ENCODE measurements at regions not wholly inside any gene's neighbourhood (a gene's known extent, or its start where the extent isn't known, plus 50 kb on each side); places are given as distances from the start of the nearest gene placed in this dataset.

DNA sequence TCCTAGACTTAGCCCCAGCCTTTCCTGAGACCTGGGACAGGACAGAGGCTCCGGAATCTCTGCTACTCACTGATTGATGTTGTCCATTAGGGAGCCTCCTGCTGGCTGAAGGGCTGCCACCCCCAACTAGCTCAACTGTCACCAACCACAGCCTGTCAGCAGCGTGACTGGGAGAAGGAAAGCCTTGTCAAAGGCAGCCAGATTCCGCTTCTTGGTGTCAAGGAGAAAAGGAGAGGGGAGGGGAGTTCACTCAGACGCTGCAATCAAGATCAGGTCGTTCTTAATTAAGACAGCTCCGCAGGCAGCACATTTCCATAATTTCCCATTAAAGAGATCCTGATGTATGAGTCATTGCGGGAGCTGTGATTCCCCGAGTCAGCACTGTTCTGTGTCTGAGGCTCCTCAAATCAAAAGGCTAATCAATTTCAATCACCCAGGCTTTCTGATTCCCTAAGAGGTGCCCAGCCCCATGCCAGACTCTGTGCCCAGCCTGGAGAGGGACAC lies 152.8 kb upstream of the ZBED5 start (continued):
- TF ChIP-seq, protein P1, sequence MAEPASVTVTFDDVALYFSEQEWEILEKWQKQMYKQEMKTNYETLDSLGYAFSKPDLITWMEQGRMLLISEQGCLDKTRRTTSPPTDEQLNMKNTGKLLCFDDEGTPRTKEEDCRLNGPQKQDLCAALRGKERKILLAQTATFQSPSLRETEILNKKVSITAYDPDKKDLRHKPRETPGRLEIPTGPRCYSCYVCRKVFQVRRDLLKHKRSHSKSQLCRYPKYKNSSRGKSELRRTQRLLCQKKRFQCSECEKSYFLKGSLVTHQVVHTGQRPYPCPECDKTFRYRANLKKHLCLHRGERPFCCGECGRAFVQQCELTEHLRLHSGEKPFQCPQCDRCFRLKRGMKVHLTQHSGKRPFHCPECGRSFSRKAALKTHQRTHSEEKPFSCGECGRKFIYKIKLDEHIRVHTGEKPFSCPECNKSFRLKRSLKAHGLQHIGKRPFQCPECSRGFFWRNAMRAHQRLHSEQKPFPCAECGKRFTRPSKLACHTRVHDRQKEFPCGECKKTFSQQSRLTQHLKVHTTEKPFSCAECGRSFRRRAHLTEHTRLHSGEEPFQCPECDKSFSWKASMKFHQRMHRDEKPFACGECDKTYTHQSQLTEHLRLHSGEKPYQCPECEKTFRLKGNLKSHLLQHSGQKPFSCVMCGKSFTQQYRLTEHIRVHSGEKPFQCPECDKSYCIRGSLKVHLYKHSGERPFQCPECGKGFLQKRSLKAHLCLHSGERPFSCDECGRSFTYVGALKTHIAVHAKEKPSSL (CRISPR knock-in tag; conservative IDR thresholded peaks at IDR 0.05) = no peak
- TF ChIP-seq ZNF416 (CRISPR knock-in tag; IDR thresholded peaks at IDR 0.05) (no peak), ZNF317 (CRISPR knock-in tag; IDR thresholded peaks at IDR 0.05; ENCODE audit: borderline replicate concordance, low read depth) (no peak), CDX4 (CRISPR knock-in tag; IDR thresholded peaks at IDR 0.05; ENCODE audit: borderline replicate concordance) (no peak), PRRX2 (CRISPR knock-in tag; IDR thresholded peaks at IDR 0.05) (no peak), CREM (CRISPR knock-in tag; IDR thresholded peaks at IDR 0.05) (no peak)
- TF ChIP-seq, protein P2, sequence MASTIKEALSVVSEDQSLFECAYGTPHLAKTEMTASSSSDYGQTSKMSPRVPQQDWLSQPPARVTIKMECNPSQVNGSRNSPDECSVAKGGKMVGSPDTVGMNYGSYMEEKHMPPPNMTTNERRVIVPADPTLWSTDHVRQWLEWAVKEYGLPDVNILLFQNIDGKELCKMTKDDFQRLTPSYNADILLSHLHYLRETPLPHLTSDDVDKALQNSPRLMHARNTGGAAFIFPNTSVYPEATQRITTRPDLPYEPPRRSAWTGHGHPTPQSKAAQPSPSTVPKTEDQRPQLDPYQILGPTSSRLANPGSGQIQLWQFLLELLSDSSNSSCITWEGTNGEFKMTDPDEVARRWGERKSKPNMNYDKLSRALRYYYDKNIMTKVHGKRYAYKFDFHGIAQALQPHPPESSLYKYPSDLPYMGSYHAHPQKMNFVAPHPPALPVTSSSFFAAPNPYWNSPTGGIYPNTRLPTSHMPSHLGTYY (CRISPR knock-in tag; IDR thresholded peaks at IDR 0.05) = no peak

GRCh38 chr11:11009179-11009578 lies 151.3 kb upstream of the ZBED5 start:
- peaks cover 8% of the 10 kb centered on the region; the same call in 1 of the 2 replicates for H3K36me3 Mint-ChIP-seq
- DNase-seq (ENCODE audit: low spot score) (no peak), ATAC-seq (no peak)
- H3K4me1 Mint-ChIP-seq = peaks cover 21% of the 10 kb centered on the region
- H3K9me3 Mint-ChIP-seq = peaks cover 16% of the 10 kb centered on the region
- no peak overlapping the region for H3K4me3 Mint-ChIP-seq
- POLR2A ChIA-PET = no interaction called here
- CTCF ChIA-PET = interaction anchor here (1.0 to 5.3 kb wide), 3 partner anchors 75 to 217 kb away, joined by 5 to 86 read pairs (median 6); partner anchors contain the start of gene EIF4G2
- TF ChIP-seq PRRX2 (CRISPR knock-in tag; IDR thresholded peaks at IDR 0.05) (no peak), ZNF671 (CRISPR knock-in tag; IDR thresholded peaks at IDR 0.05) (no peak)
- H3K27me3 Mint-ChIP-seq (ENCODE audit: low read depth) = peaks cover 5% of the 10 kb centered on the region
- no peak overlapping the region for H3K27ac Mint-ChIP-seq

GRCh38 chr11:11004069-11004468 lies 146.2 kb upstream of the ZBED5 start:
- ATAC-seq (no peak), DNase-seq (ENCODE audit: low spot score) (no peak)
- Mint-ChIP-seq H3K4me1 (no peaks in the 10 kb centered on the region), H3K27me3 (ENCODE audit: low read depth) (peaks cover 7% of the 10 kb centered on the region), H3K9me3 (peaks cover 12% of the 10 kb centered on the region), H3K27ac (no peak overlapping the region), H3K36me3 (peaks cover 8% of the 10 kb centered on the region; the same call in 1 of the 2 replicates), H3K4me3 (no peak overlapping the region)
- ChIA-PET CTCF (interaction anchor here (0.8 kb wide), 1 partner anchor 212 kb away, joined by 3 read pairs; no protein-coding TSS in a partner anchor), POLR2A (no interaction called here)
- TF ChIP-seq USF2 (CRISPR knock-in tag; IDR thresholded peaks at IDR 0.05) (no peak), JUN (CRISPR knock-in tag; IDR thresholded peaks at IDR 0.05) (no peak), JAZF1 (CRISPR knock-in tag; IDR thresholded peaks at IDR 0.05) (no peak), ETV6 (CRISPR knock-in tag; IDR thresholded peaks at IDR 0.05) (no peak), TEAD4 (CRISPR knock-in tag; IDR thresholded peaks at IDR 0.05) (no peak), EMX1 (CRISPR knock-in tag; IDR thresholded peaks at IDR 0.05) (no peak), CREM (CRISPR knock-in tag; IDR thresholded peaks at IDR 0.05) (no peak), SP1 (CRISPR knock-in tag; conservative IDR thresholded peaks at IDR 0.05) (no peak), FOXJ3 (CRISPR knock-in tag; IDR thresholded peaks at IDR 0.05; ENCODE audit: borderline replicate concordance) (no peak), OVOL2 (CRISPR knock-in tag; IDR thresholded peaks at IDR 0.05; ENCODE audit: borderline replicate concordance) (no peak), ZNF263 (CRISPR knock-in tag; IDR thresholded peaks at IDR 0.05; ENCODE audit: low read depth) (no peak), MXD4 (CRISPR knock-in tag; IDR thresholded peaks at IDR 0.05; ENCODE audit: borderline replicate concordance) (no peak), ZNF671 (CRISPR knock-in tag; IDR thresholded peaks at IDR 0.05) (no peak), GRHL2 (CRISPR knock-in tag; IDR thresholded peaks at IDR 0.05; ENCODE audit: insufficient replicate concordance, severe bottlenecking) (no peak), TP53 (CRISPR knock-in tag; IDR thresholded peaks at IDR 0.05) (no peak), SOX15 (CRISPR knock-in tag; IDR thresholded peaks at IDR 0.05) (no peak)
- TF ChIP-seq, protein P3, sequence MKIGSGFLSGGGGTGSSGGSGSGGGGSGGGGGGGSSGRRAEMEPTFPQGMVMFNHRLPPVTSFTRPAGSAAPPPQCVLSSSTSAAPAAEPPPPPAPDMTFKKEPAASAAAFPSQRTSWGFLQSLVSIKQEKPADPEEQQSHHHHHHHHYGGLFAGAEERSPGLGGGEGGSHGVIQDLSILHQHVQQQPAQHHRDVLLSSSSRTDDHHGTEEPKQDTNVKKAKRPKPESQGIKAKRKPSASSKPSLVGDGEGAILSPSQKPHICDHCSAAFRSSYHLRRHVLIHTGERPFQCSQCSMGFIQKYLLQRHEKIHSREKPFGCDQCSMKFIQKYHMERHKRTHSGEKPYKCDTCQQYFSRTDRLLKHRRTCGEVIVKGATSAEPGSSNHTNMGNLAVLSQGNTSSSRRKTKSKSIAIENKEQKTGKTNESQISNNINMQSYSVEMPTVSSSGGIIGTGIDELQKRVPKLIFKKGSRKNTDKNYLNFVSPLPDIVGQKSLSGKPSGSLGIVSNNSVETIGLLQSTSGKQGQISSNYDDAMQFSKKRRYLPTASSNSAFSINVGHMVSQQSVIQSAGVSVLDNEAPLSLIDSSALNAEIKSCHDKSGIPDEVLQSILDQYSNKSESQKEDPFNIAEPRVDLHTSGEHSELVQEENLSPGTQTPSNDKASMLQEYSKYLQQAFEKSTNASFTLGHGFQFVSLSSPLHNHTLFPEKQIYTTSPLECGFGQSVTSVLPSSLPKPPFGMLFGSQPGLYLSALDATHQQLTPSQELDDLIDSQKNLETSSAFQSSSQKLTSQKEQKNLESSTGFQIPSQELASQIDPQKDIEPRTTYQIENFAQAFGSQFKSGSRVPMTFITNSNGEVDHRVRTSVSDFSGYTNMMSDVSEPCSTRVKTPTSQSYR (CRISPR knock-in tag; IDR thresholded peaks at IDR 0.05) = no peak
- TF ChIP-seq, protein P4, sequence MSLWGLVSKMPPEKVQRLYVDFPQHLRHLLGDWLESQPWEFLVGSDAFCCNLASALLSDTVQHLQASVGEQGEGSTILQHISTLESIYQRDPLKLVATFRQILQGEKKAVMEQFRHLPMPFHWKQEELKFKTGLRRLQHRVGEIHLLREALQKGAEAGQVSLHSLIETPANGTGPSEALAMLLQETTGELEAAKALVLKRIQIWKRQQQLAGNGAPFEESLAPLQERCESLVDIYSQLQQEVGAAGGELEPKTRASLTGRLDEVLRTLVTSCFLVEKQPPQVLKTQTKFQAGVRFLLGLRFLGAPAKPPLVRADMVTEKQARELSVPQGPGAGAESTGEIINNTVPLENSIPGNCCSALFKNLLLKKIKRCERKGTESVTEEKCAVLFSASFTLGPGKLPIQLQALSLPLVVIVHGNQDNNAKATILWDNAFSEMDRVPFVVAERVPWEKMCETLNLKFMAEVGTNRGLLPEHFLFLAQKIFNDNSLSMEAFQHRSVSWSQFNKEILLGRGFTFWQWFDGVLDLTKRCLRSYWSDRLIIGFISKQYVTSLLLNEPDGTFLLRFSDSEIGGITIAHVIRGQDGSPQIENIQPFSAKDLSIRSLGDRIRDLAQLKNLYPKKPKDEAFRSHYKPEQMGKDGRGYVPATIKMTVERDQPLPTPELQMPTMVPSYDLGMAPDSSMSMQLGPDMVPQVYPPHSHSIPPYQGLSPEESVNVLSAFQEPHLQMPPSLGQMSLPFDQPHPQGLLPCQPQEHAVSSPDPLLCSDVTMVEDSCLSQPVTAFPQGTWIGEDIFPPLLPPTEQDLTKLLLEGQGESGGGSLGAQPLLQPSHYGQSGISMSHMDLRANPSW (CRISPR knock-in tag; conservative IDR thresholded peaks at IDR 0.05; ENCODE audit: low read depth) = no peak
